ENCODE measurements at regions not wholly inside any gene's neighbourhood (a gene's known extent, or its start where the extent isn't known, plus 50 kb on each side); places are given as distances from the start of the nearest gene placed in this dataset.

GRCh38 chr7:41058986-41059741 is 643.7 kb downstream of the INHBA start:
- TF ChIP-seq CTCF (IDR thresholded peaks at IDR 0.05) (no peak), POLR2A (IDR thresholded peaks at IDR 0.05) (no peak), POLR2AphosphoS5 (IDR thresholded peaks at IDR 0.05) (no peak)

Measured in breast epithelium (tissue), 3 donors.